ENCODE measurements at regions not wholly inside any gene's neighbourhood (a gene's known extent, or its start where the extent isn't known, plus 50 kb on each side); places are given as distances from the start of the nearest gene placed in this dataset.

- no peak for DNase-seq
Observed at GRCh38 chr11:98793276-98793675, 227.5 kb upstream of the CNTN5 start.

DNA sequence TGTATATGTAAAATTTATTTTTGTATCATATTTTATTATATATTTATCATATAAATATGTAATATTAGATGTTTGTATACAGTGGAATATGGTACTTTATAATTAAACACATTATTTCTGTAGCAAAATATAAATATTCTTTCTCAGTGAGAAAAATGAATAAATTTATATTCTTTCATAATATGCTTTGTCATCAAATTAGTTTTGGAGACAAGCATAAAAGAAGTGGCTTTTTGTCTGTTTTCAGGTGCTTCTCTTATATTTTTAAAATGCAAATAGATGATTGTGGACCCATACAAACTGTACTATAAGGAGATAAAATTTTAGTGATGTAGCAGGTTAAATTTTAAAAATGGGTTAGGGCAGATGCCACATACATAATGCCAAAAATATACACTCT lies 222.4 kb upstream of the CNTN5 start:
- DNase-seq: no peak

DNA sequence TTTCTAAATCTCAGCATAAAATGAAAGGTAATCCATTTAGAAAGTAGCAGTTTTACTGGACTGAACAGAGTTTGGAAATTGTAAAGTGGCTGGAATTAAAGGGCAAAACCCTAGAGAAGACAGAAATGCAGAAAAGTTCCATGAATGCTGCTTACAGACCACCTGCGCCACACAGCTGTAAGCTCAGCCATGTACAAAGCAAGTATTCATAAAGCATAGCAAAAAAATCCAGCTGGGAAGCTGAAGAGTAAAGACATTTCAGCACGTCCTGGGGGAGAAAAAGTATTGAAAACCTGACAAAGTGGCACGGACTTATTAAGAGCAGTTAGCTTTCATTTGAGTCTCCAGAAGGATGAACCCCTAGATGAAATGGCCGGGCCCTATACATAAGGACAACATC lies 220.1 kb upstream of the CNTN5 start:
- no peak for DNase-seq

- DNase-seq: no peak
Observed at GRCh38 chr11:98828986-98829708, 191.6 kb upstream of the CNTN5 start.

- no peak for DNase-seq
Observed at GRCh38 chr11:98829971-98830370, 190.8 kb upstream of the CNTN5 start.

GRCh38 chr11:98834776-98835175 lies 186.0 kb upstream of the CNTN5 start:
- DNase-seq: no peak

DNA sequence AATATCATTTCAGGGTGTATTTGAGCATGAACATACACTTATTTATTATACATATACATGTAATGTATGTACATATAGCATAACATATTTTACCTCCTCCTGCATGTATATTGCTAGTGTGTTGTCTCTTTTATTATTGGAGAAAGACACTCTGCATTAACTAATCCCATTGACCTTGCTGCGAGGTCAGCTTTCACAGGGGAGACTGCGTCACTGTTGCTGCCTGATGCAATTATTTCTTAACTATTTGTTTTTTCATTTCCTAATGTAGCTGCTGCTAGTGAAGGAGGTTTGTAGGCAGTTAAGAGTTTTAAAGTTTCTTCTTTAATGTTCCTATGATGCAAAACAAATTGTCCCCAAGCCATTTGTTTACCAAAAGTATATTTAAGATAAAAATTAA lies 185.4 kb upstream of the CNTN5 start:
- DNase-seq: no peak

GRCh38 chr11:98836156-98836555 lies 184.6 kb upstream of the CNTN5 start:
- DNase-seq: no peak

- DNase-seq: no peak
Observed at GRCh38 chr11:98842187-98842586, 178.6 kb upstream of the CNTN5 start.

DNA sequence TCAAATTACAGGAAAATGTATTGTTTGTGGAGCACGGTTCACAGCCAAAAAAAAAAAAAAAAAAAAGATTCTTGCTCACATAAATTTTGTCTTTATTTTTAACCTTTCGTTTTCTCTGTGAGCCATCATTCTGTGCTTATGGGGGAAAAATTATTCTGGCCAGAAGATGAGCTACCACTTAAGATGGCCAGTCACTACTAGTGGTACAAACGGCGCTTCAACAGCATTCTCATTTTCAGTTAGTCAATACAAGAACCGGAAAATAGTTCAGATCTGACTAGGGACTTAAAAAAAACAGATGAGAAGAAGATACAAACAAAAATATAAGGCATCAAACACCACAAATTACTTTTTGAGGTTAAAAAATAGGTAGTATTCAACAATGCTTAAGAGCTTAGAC lies 158.6 kb upstream of the CNTN5 start:
- DNase-seq: no peak

GRCh38 chr11:98871690-98872089 lies 149.1 kb upstream of the CNTN5 start:
- DNase-seq: no peak

GRCh38 chr11:98874050-98874449 lies 146.7 kb upstream of the CNTN5 start:
- DNase-seq: no peak

DNA sequence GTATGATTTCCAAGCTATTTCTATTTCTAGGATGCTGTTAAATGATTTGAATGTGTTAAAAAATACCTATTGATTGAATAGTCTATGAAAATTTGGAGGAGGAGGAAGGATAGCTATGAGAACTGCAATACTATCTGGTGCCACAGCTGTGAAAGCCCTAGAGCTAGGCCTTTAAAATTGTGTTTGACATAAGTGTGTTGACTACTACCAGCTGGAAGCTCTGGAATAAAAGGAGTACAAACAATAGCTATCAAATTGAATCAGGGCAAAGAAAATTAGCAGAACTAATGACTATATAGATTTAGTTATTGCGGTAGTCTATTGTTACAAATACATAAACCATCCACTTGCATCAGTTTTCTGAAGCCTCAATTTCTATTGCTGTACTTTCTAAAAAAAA lies 124.8 kb upstream of the CNTN5 start:
- no peak for DNase-seq

GRCh38 chr11:98940913-98941312 lies 79.8 kb upstream of the CNTN5 start:
- no peak for DNase-seq

- no peak for DNase-seq
Observed at GRCh38 chr11:98944461-98944860, 76.3 kb upstream of the CNTN5 start.

GRCh38 chr11:98952107-98952506 lies 68.6 kb upstream of the CNTN5 start:
- DNase-seq: no peak

GRCh38 chr11:98955551-98955950 lies 65.2 kb upstream of the CNTN5 start:
- DNase-seq: no peak

DNA sequence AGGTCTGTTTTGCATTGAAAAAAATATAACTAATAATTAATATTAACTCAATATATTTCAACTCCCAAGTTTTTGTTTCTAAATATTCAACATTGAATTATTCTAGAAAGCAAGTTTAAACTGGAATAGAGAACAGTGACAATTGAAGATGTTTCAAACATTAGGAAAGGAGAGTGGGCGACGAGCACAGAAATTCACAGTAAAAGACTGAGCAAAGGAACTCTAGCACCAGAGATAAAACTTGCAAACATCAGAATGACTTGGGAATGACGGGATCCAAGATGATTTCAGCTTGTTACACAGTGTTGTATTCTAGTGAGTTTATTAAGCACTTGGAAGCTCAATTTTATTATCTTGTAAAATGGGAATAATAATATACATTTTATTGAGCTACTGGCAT lies 56.6 kb upstream of the CNTN5 start:
- DNase-seq: no peak

DNA sequence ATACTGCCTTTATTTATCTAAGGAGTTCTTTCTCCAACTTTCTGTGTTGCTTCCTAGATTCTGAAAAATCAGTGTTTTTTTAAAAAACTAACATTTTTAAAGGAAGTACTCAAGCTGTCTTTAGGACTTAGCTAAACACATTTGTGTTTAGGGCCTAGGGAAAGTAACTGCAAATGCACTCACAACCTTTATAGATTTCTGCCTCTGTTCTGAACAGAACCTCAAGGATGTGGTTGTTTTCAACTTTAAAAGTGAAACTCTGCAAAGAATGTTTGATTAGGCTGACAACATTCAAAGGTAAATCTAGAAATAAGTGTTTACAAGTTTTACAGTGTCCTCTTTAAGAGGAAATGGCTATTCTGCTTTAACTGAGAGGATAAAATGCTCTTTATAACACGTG lies 55.4 kb upstream of the CNTN5 start:
- no peak for DNase-seq

GRCh38 chr11:98965775-98966174 lies 55.0 kb upstream of the CNTN5 start:
- DNase-seq: no peak

DNA sequence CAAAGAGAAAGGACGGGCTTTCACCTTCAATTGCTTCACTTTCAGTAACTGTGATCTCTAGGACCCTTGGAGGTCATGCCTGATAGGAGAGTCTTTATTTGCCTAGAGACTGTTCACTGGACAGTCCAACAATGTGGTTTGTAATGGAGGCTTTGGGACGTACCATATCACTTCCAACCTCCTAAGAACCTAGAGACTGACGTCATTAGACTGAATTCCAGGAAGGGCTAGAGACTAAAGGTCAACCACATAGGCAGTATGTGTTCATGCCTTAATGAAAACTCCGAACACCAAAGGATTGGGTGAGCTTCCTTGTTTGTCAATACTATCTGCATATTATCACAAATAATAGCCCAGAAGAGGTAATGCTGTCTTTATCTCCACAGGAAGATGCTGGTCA lies 53.7 kb upstream of the CNTN5 start:
- no peak for DNase-seq

Measured in NCI-H526 (cell line).